ENCODE measurements at regions not wholly inside any gene's neighbourhood (a gene's known extent, or its start where the extent isn't known, plus 50 kb on each side); places are given as distances from the start of the nearest gene placed in this dataset.

DNA sequence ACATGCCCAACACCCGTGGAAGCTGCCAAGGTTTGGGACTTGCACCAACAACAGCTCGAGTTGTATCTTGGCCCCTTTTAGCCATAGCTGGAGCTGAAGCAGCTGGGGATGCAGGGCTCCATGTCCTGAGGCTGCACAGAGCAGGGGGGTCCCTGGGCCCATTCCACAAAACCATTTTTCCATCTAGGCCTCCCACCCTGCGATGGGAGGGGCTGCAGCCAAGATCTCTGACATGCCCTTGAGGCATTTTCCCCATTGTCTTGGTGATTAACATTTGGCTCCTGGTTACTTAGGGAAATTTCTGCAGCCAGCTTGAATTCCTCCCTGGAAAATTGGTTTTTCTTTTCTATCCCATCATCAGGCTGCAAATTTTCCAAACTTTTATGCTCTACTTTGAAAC, 637.8 kb upstream of the VSTM2A start:
- TF ChIP-seq ZNF274 (IDR thresholded peaks at IDR 0.05; ENCODE audit: low read depth, low read length) (no peak), SUZ12 (IDR thresholded peaks at IDR 0.05; ENCODE audit: extremely low read depth, insufficient read depth, insufficient read length) (no peak)

All from NT2/D1 (cell line).